PC-3 (cell line): ENCODE measurements at regions not wholly inside any gene's neighbourhood (a gene's known extent, or its start where the extent isn't known, plus 50 kb on each side); places are given as distances from the start of the nearest gene placed in this dataset.

Experiments
- EZH2 ChIP-seq: fragments of 300-600 bp; sonication (generic); IDR thresholded peaks from one replicate; pipeline ENCODE4 v1.6.1; 2017; ENCODE audit warnings: antibody characterized with exemption, mild to moderate bottlenecking, low read length; ENCODE audit not compliant: unreplicated experiment
- TF ChIP-seq, protein P1 (sequence below): fragments of 300-600 bp; sonication (generic); conservative IDR thresholded peaks from 2 replicates; pipeline ENCODE4 v1.5.1; 2017; ENCODE audit warnings: antibody characterized with exemption, low read depth, mild to moderate bottlenecking, low read length

DNA sequence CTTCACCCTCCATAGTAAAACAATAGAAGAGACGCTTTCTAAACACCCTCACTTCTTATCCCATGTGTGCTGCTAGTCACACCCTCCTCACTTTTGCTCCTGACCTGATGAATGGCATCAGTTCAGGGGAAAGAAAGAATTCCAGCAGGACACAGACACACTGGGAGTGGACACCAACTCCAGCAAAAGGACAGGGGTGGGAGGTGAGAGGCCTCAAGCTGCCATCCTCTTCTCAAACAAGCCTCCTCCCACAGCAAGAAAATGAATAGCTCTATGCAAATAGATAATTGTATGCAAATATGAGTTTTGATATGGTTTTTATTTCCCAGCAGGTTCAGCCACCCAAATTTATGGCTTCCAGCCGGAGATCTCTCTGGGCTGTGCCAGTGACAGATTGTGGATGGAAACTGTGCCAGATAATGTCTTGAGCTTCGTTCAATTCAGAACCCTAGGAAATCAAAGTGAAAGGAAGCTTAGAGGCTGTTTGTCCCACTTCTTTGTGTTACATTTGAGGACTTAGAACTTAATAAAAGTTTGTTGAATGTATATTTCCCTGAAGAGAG lies 209.3 kb upstream of the PPP2R3A start:
- TF ChIP-seq, protein P1, sequence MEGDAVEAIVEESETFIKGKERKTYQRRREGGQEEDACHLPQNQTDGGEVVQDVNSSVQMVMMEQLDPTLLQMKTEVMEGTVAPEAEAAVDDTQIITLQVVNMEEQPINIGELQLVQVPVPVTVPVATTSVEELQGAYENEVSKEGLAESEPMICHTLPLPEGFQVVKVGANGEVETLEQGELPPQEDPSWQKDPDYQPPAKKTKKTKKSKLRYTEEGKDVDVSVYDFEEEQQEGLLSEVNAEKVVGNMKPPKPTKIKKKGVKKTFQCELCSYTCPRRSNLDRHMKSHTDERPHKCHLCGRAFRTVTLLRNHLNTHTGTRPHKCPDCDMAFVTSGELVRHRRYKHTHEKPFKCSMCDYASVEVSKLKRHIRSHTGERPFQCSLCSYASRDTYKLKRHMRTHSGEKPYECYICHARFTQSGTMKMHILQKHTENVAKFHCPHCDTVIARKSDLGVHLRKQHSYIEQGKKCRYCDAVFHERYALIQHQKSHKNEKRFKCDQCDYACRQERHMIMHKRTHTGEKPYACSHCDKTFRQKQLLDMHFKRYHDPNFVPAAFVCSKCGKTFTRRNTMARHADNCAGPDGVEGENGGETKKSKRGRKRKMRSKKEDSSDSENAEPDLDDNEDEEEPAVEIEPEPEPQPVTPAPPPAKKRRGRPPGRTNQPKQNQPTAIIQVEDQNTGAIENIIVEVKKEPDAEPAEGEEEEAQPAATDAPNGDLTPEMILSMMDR = no peak
- TF ChIP-seq EZH2 = no peak
